ENCODE measurements at regions not wholly inside any gene's neighbourhood (a gene's known extent, or its start where the extent isn't known, plus 50 kb on each side); places are given as distances from the start of the nearest gene placed in this dataset.

- CTCF ChIA-PET, result no interaction called here
- Histone ChIP-seq H3K4me3 (ENCODE audit: low read depth, low read length) (no peak overlapping the region), H3K27me3 (ENCODE audit: control insufficient read depth, insufficient read depth, low read length) (peaks cover 2% of the 10 kb centered on the region), H3K9me3 (ENCODE audit: control insufficient read depth, insufficient read depth, low read length) (no peaks in the 10 kb centered on the region), H3K27ac (ENCODE audit: low read depth, low read length) (no peak overlapping the region)
- no peak for TF ChIP-seq CTCF (IDR thresholded peaks at IDR 0.05; ENCODE audit: low read depth, low read length)
- DNase-seq (ENCODE audit: low read depth, low spot score), result no peak
- POLR2A ChIA-PET, result no interaction called here
Measured at GRCh38 chr2:126797622-126798275, 100.9 kb upstream of the TEX51 start.

- Histone ChIP-seq H3K27ac (ENCODE audit: low read depth, low read length) (no peak overlapping the region), H3K27me3 (ENCODE audit: control insufficient read depth, insufficient read depth, low read length) (peaks cover 2% of the 10 kb centered on the region), H3K4me3 (ENCODE audit: low read depth, low read length) (no peak overlapping the region), H3K9me3 (ENCODE audit: control insufficient read depth, insufficient read depth, low read length) (no peaks in the 10 kb centered on the region)
- POLR2A ChIA-PET, result no interaction called here
- no peak for DNase-seq (ENCODE audit: low read depth, low spot score)
- TF ChIP-seq CTCF (IDR thresholded peaks at IDR 0.05; ENCODE audit: low read depth, low read length), result no peak
- CTCF ChIA-PET, result no interaction called here
Measured at GRCh38 chr2:126798276-126799140, 100.2 kb upstream of the TEX51 start.

- POLR2A ChIA-PET, result no interaction called here
- H3K9me3 ChIP-seq (ENCODE audit: control insufficient read depth, insufficient read depth, low read length), result no peaks in the 10 kb centered on the region
Measured at GRCh38 chr2:126799301-126799700, 99.4 kb upstream of the TEX51 start.

GRCh38 chr2:126801473-126801872 lies 97.2 kb upstream of the TEX51 start:
- Histone ChIP-seq H3K4me3 (ENCODE audit: low read depth, low read length) (no peak overlapping the region), H3K27me3 (ENCODE audit: control insufficient read depth, insufficient read depth, low read length) (no peaks in the 10 kb centered on the region), H3K9me3 (ENCODE audit: control insufficient read depth, insufficient read depth, low read length) (no peaks in the 10 kb centered on the region), H3K27ac (ENCODE audit: low read depth, low read length) (no peak overlapping the region)
- no peak for TF ChIP-seq CTCF (IDR thresholded peaks at IDR 0.05; ENCODE audit: low read depth, low read length)
- ChIA-PET POLR2A (no interaction called here), CTCF (no interaction called here)
- DNase-seq (ENCODE audit: low read depth, low spot score), result no peak

More at GRCh38 chr2:126799301-126799700, 99.4 kb upstream of the TEX51 start:
- CTCF ChIA-PET, result no interaction called here
- H3K27ac ChIP-seq (ENCODE audit: low read depth, low read length), result no peak overlapping the region
- DNase-seq (ENCODE audit: low read depth, low spot score), result no peak
- no peak for TF ChIP-seq CTCF (IDR thresholded peaks at IDR 0.05; ENCODE audit: low read depth, low read length)
- H3K27me3 ChIP-seq (ENCODE audit: control insufficient read depth, insufficient read depth, low read length), result peaks cover under 1% of the 10 kb centered on the region
- H3K4me3 ChIP-seq (ENCODE audit: low read depth, low read length), result no peak overlapping the region

- H3K4me3 ChIP-seq (ENCODE audit: low read depth, low read length), result no peak overlapping the region
- no peak for DNase-seq (ENCODE audit: low read depth, low spot score)
- H3K27me3 ChIP-seq (ENCODE audit: control insufficient read depth, insufficient read depth, low read length), result no peaks in the 10 kb centered on the region
- CTCF ChIA-PET, result no interaction called here
- POLR2A ChIA-PET, result no interaction called here
- no peak overlapping the region for H3K27ac ChIP-seq (ENCODE audit: low read depth, low read length)
- TF ChIP-seq CTCF (IDR thresholded peaks at IDR 0.05; ENCODE audit: low read depth, low read length), result no peak
- H3K9me3 ChIP-seq (ENCODE audit: control insufficient read depth, insufficient read depth, low read length), result no peaks in the 10 kb centered on the region
Measured at GRCh38 chr2:126802316-126802715, 96.4 kb upstream of the TEX51 start.
